ENCODE measurements at regions not wholly inside any gene's neighbourhood (a gene's known extent, or its start where the extent isn't known, plus 50 kb on each side); places are given as distances from the start of the nearest gene placed in this dataset.

- TF ChIP-seq POLR2A (IDR thresholded peaks at IDR 0.05) = no peak
- no peak for TF ChIP-seq CTCF (IDR thresholded peaks at IDR 0.05)
Measured at GRCh38 chr16:51420247-51420646, 269.2 kb upstream of the SALL1 start.
